PFSK-1 (cell line): ENCODE measurements at regions not wholly inside any gene's neighbourhood (a gene's known extent, or its start where the extent isn't known, plus 50 kb on each side); places are given as distances from the start of the nearest gene placed in this dataset.

Experiments
- POLR2AphosphoS5 ChIP-seq: IDR thresholded peaks from 2 replicates; pipeline ENCODE4 v1.6.1; 2012; ENCODE audit warnings: low read depth, mild to moderate bottlenecking, control low read depth, low read length, moderate library complexity
- TAF1 ChIP-seq: IDR thresholded peaks from 2 replicates; pipeline ENCODE4 v1.6.1; 2012; ENCODE audit warnings: low read length, control low read depth, borderline replicate concordance; ENCODE audit not compliant: insufficient read depth

DNA sequence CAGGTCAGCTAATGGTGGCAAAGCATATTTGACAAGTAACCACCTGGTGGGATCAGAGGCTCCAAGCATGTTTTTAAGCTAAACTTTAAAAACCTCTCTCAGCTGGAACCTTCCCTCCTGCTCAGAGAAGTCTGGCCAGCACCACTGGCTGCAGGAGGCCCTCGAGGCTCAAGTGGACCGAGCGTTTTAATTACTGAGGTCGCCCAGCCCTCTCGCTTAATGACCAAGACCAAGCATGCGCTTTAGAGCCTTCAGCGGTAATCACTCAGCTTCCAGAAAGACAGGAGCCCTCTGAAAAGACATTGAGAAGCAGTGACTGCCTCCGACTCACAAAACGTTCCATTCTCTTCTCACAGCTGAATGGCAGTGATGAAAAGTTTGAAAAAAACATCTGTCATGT, 383.4 kb upstream of the ADARB2 start:
- TF ChIP-seq TAF1 (no peak), POLR2AphosphoS5 (no peak)
